HFF-Myc (cell line): ENCODE measurements at regions not wholly inside any gene's neighbourhood (a gene's known extent, or its start where the extent isn't known, plus 50 kb on each side); places are given as distances from the start of the nearest gene placed in this dataset.

Experiments used
- DNase-seq: peaks from one replicate; pipeline ENCODE4 v3.0.0-alpha.2; 2011; ENCODE audit warnings: low read depth; ENCODE audit errors: extremely low read depth
- H3K4me3 ChIP-seq: replicated peaks from 2 replicates; pipeline ENCODE4 v1.5.1; 2011; ENCODE audit warnings: low read depth, mild to moderate bottlenecking, control low read depth, low read length
- TF ChIP-seq, protein P1 (sequence below): IDR thresholded peaks from 2 replicates; pipeline ENCODE4 v1.5.1; 2012; ENCODE audit warnings: mild to moderate bottlenecking, low read depth, low read length, control low read depth; ENCODE audit errors: missing control alignments

DNA sequence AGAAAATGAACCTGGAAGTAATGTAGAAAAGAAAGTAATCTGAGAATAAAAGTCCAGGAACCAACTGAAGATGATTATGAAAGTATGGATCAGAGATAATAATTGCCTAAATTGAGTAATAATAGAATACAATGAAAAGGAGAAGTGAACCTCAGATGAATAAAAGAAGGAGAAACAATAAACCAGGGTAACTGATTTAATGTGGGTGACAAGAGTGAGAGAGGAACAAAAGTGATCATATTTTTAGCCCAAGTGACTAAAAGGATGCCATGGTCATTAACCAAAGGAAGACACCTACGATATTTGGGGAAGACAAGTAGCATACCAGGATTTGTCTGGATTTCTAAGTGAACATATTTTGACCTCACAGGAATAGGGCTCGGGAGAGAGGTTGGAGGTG is 600.6 kb downstream of the RNF144A start:
- TF ChIP-seq, protein P1, sequence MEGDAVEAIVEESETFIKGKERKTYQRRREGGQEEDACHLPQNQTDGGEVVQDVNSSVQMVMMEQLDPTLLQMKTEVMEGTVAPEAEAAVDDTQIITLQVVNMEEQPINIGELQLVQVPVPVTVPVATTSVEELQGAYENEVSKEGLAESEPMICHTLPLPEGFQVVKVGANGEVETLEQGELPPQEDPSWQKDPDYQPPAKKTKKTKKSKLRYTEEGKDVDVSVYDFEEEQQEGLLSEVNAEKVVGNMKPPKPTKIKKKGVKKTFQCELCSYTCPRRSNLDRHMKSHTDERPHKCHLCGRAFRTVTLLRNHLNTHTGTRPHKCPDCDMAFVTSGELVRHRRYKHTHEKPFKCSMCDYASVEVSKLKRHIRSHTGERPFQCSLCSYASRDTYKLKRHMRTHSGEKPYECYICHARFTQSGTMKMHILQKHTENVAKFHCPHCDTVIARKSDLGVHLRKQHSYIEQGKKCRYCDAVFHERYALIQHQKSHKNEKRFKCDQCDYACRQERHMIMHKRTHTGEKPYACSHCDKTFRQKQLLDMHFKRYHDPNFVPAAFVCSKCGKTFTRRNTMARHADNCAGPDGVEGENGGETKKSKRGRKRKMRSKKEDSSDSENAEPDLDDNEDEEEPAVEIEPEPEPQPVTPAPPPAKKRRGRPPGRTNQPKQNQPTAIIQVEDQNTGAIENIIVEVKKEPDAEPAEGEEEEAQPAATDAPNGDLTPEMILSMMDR: no peak
- DNase-seq: no peak
- no peak overlapping the region for H3K4me3 ChIP-seq

DNA sequence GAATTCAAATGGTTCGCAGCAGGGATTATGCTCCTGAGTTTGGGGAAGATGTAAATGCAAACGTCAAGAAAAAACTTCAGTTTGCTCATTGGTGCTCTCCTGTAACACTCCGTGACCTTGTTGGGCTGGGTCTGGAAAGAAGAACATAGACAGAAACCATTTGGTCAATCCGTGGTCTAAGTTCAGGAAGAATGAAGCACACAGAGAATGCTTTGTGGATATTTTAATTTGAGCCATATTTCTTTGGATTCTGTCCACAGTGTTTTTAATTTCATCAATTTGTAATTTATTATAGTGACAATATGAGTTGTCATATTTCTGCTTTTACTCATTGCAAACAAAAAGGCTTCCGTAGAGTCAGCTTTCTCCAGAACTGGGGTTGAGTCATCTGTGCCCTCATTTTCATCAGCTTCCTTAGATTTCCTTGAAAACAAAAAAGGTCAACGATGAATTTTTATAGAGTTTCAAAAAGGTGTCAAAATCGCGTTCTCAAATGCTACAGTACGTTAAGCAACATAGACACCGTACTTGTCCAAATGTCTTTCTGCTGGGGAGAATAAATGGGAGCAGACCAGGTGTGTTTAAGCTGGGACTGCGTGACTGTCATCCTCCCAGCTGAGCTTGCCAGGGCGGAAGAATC is 606.4 kb downstream of the RNF144A start:
- no peak for DNase-seq
- TF ChIP-seq, protein P1: no peak

DNA sequence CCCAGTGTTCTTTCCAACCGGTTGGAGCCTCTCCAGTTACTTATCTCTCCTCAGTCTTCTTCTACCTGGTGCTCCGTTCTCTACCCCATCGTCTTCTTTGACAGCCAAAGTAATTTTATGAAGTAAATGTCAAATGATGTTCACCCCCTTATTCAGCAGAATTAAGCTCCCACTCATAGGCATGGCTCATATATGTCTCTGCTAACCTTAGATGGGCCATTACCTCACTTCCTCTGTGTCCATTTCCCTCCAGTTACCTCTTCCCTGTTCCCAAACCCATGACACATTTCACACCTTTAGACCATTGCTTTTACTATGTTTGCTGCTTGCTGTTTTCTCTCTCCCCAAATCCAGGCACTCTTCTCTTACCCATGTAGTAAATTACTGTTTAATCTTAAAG is 607.0 kb downstream of the RNF144A start:
- H3K4me3 ChIP-seq: no peak overlapping the region
- TF ChIP-seq, protein P1: no peak
- no peak for DNase-seq

More for the DNA sequence above, 606.4 kb downstream of the RNF144A start:
- H3K4me3 ChIP-seq: no peak overlapping the region

DNA sequence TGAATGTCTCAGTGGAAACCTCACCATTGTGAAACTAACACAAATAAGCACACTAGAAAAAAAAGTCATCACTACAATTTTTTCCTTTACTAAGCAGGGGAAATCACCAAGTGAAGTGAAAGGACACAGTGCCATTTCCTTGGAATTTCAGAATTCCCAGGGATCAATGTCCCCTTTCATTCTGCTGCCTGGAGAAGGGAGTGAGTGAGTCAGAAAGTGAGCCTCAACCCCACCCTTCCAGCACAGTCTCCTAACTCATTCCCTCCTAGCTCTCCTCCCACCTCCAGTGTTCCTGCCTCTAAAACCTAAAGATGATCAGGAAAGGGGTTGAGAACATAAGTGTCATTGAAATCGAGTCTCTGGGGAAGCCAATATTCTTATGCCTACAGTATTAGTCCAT is 608.5 kb downstream of the RNF144A start:
- no peak overlapping the region for H3K4me3 ChIP-seq
- TF ChIP-seq, protein P1: no peak
- DNase-seq: no peak

DNA sequence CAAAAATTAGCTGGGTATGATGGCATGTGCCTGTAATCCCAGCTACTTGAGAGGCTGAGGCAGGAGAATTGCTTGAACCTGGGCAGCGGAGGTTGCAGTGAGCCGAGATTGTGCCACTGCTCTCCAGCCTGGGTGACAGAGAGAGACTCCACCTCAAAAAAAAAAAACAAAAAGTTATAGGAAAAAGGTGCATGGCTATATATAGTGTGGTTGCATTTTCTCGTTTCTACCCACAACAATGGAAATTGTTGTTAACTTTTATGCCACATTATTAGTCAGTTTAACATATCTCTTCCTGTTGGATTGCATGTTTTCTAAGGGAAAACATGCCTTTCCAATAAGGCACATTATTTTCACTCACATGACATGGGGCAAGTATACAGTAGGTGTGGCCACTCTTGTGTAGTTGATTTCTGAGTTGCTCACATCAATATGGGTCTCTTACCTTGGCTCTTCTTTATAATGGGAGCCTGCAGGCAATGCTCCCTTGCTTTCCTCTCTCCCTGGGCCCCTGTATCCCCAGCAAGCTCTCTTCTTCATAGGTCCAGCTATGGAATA is 610.0 kb downstream of the RNF144A start:
- H3K4me3 ChIP-seq: no peak overlapping the region
- no peak for DNase-seq
- TF ChIP-seq, protein P1: no peak

DNA sequence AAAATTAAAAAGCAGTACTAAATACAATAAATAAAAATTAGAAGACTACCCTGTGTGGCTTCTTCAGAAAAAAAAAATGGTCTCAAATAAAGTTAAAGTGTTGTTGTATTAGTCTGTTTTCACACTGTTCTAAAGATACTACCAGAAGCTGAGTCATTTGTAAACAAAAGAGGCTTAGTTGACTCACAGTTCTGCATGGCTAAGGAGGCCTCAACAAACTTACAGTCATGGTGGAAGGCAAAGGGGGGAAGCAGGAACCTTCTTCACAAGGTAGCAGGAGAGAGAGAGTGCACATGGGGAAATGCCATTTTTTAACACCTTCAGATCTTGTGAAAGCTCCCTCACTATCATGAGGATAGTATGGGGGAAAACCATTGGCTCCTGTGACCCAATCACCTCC is 612.8 kb downstream of the RNF144A start:
- TF ChIP-seq, protein P1: no peak
- no peak overlapping the region for H3K4me3 ChIP-seq
- no peak for DNase-seq
